Fibroblast of mammary gland (primary cell): ENCODE measurements at regions not wholly inside any gene's neighbourhood (a gene's known extent, or its start where the extent isn't known, plus 50 kb on each side); places are given as distances from the start of the nearest gene placed in this dataset.

ENCODE experiments used
- DNase-seq: peaks from one replicate; pipeline ENCODE4 v3.0.0-alpha.2; 2010; ENCODE audit warnings: low read depth
- H3K4me3 ChIP-seq: 2 replicates; pipeline ENCODE4 v1.5.1; 2011; ENCODE audit warnings: low read depth, mild to moderate bottlenecking, low read length, moderate library complexity; ENCODE audit not compliant: control insufficient read depth
- TF ChIP-seq, protein P1 (sequence below): conservative IDR thresholded peaks from 2 replicates; pipeline ENCODE4 v1.5.1; 2011; ENCODE audit warnings: low read depth, low read length, inconsistent platforms; ENCODE audit not compliant: control insufficient read depth, insufficient read depth

DNA sequence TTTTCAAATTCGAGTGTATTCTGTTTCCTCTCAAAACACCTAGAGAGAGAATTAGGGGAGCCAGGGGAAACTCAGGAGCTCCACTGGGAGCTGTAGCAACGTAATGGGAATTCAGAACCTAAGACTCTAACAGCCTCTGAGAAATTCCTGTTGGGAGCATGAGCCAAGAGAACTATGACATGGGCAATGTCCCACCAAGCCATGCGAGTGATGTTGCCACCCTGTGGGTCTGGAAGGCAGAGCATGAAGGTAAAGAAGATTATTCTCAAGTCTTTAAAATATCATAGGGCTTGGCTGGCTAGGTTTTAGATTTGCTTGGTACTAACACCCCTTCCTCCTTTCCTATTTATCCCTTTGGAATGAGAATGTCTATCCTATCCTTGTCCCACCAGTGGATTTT is 392.6 kb upstream of the ADAMTS9 start:
- DNase-seq, result no peak
- no peak overlapping the region for H3K4me3 ChIP-seq
- TF ChIP-seq, protein P1, sequence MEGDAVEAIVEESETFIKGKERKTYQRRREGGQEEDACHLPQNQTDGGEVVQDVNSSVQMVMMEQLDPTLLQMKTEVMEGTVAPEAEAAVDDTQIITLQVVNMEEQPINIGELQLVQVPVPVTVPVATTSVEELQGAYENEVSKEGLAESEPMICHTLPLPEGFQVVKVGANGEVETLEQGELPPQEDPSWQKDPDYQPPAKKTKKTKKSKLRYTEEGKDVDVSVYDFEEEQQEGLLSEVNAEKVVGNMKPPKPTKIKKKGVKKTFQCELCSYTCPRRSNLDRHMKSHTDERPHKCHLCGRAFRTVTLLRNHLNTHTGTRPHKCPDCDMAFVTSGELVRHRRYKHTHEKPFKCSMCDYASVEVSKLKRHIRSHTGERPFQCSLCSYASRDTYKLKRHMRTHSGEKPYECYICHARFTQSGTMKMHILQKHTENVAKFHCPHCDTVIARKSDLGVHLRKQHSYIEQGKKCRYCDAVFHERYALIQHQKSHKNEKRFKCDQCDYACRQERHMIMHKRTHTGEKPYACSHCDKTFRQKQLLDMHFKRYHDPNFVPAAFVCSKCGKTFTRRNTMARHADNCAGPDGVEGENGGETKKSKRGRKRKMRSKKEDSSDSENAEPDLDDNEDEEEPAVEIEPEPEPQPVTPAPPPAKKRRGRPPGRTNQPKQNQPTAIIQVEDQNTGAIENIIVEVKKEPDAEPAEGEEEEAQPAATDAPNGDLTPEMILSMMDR, result no peak

DNA sequence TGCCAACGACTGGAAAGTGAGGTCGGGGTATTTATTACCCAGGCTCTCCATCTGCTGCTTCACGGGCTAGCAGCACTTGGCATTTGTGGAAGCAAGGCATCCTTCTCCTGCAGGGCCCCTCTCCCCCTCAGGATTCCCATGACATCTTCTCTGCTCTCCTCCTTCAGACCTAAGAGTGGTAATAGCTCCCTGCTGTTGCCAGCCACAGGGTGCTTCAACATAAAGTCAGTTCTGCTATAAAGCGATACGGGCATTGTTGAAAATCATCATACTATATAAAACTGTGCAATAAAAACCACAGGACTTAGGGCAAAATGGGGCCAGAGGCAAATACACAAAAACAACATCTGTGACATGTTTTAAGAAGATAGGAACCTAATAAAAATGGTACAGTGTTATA is 391.8 kb upstream of the ADAMTS9 start:
- no peak overlapping the region for H3K4me3 ChIP-seq
- TF ChIP-seq, protein P1, result no peak

DNA sequence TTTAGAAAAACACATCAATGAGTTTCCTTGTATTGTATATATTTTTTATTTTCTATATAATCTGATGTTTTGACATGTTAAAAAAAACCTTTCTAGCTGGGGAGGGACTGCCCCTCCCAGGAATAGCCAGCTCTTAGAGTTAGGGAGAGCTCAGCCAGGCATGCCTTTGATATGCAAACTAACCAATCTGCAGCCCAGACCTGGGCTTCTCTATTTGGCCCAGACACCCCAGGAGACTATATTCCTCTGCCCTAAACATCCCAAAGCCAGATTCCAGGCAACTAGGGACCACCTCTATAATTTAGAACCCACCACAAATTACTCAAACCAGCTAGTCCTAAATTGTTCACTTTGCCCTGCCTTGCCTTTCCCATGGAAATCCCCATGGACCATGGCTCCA is 390.9 kb upstream of the ADAMTS9 start:
- H3K4me3 ChIP-seq, result no peak overlapping the region
- DNase-seq, result no peak
- TF ChIP-seq, protein P1, result no peak

More for the DNA sequence above, 391.8 kb upstream of the ADAMTS9 start:
- no peak for DNase-seq

DNA sequence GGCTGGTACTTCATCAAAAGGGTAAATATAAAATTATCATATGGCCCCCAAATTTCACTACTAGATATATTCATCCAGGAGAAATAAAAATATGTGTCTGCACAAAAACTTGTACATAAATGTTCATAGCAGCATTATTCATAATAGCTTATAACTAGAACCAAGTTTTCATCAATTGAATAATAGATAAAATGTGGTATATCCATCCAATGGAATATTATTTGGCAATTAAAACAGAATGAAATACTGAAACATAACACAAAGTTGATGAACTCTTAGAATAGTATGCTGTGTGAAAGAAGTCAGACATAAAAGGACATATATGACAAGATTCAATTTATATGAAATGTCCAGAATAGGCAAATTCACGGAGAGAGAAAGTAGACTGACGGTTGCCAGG is 389.3 kb upstream of the ADAMTS9 start:
- DNase-seq, result no peak
- TF ChIP-seq, protein P1, result no peak
- H3K4me3 ChIP-seq, result no peak overlapping the region

DNA sequence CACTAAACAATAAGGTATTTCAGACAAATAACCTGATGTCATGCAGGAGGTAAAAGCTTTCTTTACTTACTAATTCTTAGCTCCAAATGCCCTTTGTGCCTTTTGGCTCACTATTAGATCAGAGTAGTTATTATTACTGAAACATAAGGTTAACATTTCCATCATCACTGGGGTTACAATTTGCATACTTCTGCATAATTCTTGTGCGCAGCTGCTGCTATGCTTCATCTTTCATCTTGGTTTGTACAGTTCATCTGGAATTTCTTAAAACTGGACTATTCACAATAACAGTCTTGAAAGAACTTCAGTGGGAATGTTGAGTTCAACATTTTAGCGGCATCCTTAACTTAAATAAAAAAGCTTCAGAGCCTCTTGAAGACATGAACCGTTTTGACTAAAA is 383.2 kb upstream of the ADAMTS9 start:
- TF ChIP-seq, protein P1, result no peak
- H3K4me3 ChIP-seq, result no peak overlapping the region
- DNase-seq, result no peak

DNA sequence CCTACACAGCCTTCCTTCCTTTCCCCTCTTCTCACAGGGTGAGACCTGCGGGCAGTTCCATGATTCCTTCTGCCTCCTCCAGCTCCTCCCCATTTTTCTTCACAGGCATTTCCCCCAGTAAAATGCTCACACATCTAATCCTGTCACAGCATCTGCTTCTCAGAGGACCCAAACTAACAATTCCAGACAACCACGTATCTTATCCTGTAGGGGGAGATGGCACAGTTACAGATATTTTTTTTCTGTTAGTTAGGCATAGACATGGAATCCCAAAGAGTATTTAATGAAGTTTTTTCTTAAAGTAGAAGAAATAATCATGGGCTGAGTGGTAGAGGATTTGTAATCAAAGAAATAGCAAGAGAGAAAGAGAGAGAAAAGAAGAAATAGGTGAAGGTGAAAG is 373.1 kb upstream of the ADAMTS9 start:
- TF ChIP-seq, protein P1, result no peak
- DNase-seq, result no peak

DNA sequence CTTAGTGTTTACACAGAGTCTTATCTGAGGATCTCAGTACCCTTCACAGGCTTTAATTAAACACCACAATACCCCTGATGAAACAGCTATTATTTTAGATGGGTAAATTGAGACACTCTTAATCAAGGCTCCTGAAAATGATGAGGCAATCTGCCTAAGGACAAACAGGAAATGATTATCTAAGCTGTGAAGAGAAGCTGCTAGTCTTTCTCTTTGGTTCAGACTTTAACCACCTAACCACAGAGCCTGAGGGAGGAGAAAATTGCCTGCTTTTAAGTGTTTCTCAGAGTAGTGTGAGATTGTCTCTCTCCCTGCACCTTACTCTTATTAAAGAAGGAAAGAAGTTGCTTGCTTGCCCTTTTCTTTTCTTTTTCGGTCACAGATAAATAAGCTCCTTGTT is 364.3 kb upstream of the ADAMTS9 start:
- no peak overlapping the region for H3K4me3 ChIP-seq
- TF ChIP-seq, protein P1, result no peak
- DNase-seq, result no peak

More for the DNA sequence above, 373.1 kb upstream of the ADAMTS9 start:
- H3K4me3 ChIP-seq, result no peak overlapping the region
